HEK293T (cell line): ENCODE measurements at regions not wholly inside any gene's neighbourhood (a gene's known extent, or its start where the extent isn't known, plus 50 kb on each side); places are given as distances from the start of the nearest gene placed in this dataset.

Source experiments
- BHLHE40 ChIP-seq: fragments of 450-650 bp; IDR thresholded peaks from 2 replicates; pipeline ENCODE4 v1.6.1; 2016; ENCODE audit warnings: mild to moderate bottlenecking, moderate library complexity, borderline replicate concordance
- FOXM1 ChIP-seq: fragments of 450-650 bp; IDR thresholded peaks from 2 replicates; pipeline ENCODE4 v1.6.1; 2017; ENCODE audit warnings: mild to moderate bottlenecking, borderline replicate concordance
- HDGF ChIP-seq: fragments of 450-650 bp; IDR thresholded peaks from 2 replicates; pipeline ENCODE4 v1.6.1; 2017; ENCODE audit warnings: antibody characterized with exemption, borderline replicate concordance
- L3MBTL2 ChIP-seq: fragments of 450-650 bp; conservative IDR thresholded peaks from 2 replicates; pipeline ENCODE4 v1.6.1; 2016; ENCODE audit warnings: mild to moderate bottlenecking
- ZNF384 ChIP-seq: fragments of 450-650 bp; IDR thresholded peaks from 2 replicates; pipeline ENCODE4 v1.6.1; 2016
- TF ChIP-seq, protein P1 (sequence below): fragments of 450-650 bp; IDR thresholded peaks from 2 replicates; pipeline ENCODE4 v1.6.1; 2016

- TF ChIP-seq HDGF (no peak), ZNF384 (no peak), BHLHE40 (no peak), L3MBTL2 (no peak), FOXM1 (no peak)
- TF ChIP-seq, protein P1, sequence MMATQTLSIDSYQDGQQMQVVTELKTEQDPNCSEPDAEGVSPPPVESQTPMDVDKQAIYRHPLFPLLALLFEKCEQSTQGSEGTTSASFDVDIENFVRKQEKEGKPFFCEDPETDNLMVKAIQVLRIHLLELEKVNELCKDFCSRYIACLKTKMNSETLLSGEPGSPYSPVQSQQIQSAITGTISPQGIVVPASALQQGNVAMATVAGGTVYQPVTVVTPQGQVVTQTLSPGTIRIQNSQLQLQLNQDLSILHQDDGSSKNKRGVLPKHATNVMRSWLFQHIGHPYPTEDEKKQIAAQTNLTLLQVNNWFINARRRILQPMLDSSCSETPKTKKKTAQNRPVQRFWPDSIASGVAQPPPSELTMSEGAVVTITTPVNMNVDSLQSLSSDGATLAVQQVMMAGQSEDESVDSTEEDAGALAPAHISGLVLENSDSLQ, result no peak
Observed at GRCh38 chr13:50483416-50483815, 360.1 kb downstream of the DLEU7 start.
